ENCODE measurements at regions not wholly inside any gene's neighbourhood (a gene's known extent, or its start where the extent isn't known, plus 50 kb on each side); places are given as distances from the start of the nearest gene placed in this dataset.

DNA sequence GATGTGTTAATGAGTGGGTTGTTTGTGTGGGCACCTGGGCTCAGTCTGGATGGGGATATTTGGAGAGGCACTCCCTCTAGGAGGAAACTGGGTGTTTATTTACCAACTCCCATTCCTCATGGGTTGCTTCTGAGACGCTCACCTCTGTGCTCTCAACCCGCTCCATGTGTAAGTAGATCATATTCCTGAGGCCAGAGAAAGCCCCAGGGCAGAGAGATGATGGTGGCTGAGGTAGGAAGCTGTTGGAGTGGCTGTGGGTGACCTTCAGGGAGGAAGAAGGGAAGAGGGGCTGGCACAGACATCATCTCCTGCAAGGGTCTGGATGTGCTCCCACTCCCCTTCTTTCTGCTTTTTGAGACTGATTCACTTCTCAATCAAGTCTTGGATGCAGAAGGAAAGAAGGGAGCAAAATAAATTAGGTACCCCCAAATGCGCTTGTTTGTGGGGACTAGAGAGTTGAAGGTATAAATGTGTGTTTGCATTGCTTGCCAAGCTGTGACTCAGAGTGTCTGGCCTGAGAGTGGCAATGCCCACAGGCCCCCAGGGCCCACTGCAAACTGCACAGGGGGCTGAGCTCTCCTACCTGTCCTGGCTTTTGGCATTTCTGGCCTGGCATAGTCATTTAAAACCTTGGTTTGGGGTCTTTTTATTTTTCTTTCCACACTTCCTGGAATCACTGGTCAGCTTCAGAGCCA lies 57.2 kb upstream of the TNP1 start:
- no peak for DNase-seq

DNA sequence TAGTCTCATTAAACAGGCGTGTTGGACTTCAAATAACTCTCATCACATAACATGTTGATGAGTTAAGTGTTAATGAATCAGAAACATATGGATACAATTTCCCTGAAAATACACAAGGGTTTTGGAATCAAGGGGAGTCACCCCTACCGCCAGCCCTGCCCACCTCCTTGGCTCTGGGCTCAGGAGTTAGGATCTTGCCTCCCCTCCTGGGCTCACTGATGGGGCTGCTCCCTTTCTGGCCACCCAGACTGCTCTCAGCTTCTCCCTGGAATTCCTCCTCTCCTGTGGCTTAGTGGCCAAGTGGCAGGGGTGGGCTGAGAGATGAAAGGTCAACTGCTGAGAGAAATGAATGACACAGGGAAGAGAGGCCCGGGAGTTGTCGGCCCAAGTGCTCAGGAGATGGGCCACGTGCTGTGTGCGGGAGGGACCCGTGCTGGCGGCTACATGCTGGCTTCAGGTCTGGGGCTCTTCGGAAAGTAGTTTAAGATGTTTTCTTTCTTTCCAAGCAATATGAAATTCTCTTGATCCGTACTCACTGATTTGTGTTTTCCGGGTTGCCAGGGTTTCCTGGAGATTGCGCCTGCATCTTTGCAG lies 55.8 kb upstream of the TNP1 start:
- no peak for DNase-seq

DNA sequence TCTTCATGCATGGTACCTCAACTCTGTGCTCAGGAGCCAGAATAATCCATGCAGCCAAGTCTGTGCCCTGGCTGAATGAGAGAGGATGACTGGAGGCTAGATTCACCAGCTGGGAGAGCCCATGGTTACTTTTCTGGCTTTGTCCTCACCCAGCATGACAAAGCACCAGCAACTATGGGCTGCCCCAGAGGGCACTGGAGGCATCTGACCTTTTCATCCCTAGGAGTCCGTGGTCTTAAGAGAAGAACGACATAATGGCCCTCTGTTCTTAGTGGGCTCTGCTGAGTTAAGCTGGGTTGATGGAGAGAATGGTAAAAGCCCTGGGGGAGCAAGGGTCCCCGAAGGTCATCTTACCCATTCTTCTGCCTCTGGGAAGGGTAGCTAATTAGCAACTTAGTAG lies 54.6 kb upstream of the TNP1 start:
- no peak for DNase-seq

DNA sequence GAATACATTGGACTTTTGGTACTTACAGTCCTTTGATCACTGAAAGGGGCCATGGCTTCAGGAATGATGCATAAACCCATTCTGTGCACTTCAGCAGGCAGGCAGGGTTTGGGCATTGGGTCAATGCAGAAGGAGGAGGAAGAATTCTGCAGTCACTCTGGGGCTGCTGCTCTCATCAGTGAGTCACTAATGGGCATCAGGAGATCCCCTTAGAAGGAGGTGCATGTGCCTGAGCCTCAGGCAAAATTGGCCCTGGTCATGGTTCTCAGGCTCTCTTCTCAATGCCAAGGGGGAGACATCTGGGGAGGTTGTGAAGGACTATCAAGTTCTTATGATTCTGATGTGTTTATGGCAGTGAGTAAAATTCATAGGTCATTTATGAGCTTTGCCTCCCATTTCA lies 52.0 kb upstream of the TNP1 start:
- DNase-seq: no peak

DNA sequence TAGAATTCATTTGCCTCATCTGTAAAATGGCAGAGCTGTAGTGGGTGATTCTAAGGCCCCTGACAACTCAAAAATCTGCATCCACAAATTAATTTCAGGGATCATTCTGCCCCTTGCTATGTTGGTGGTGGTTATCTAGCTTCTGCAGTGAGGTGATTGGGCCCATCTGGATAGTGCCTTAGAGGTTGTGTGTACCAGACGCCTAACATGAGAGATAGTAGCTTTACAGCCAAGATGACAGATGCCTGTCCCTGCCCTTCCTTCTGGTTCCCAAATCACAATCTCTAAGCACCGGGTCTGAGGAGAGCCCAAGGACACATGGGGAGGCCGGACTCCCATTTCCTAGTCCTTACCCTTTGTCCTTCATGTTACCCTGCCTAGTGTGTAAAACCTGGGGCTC lies 51.1 kb upstream of the TNP1 start:
- no peak for DNase-seq

DNA sequence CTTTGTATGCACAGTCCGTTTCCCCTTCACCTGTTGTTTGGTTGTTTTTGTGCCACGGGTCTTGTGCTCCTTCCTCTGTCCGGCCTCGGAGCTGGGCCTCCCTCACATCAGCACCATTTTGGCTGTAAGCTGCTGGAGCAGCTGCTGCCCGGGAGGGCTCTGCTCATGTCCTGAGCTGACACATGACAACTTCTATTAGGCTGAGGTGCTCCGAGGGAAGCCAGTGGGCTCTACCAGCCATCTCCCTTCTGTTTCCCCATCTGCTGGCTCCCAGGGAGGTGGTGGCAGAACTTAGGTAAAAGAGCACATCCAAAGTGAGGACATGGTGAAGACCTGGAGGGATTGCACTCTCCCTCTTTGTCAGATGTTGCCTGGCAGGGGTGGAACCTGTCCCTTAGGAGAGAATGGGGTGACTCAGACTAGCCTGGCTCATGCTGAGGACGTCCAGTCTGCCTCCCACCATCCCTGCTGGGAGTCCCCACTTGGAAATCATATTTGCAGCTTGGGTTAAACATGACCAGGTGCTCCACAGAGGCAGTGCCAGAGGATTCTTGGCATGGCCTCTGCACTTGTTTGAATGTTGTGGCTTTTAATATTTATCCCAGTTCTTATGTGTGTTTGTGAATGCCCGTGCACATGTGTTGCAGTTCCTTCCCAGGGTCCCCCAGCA lies 49.8 kb upstream of the TNP1 start:
- DNase-seq: no peak
